GM18505 (cell line): ENCODE measurements at regions not wholly inside any gene's neighbourhood (a gene's known extent, or its start where the extent isn't known, plus 50 kb on each side); places are given as distances from the start of the nearest gene placed in this dataset.

Experiments
- ATAC-seq: cut with Tn5 transposase; IDR thresholded peaks from one replicate; pipeline ENCODE4 v1.9.1; 2021; ENCODE audit not compliant: unreplicated experiment
- POLR2A ChIP-seq: IDR thresholded peaks from 4 replicates; pipeline ENCODE4 v1.6.1; 2011; ENCODE audit warnings: borderline replicate concordance; ENCODE audit not compliant: insufficient read depth, insufficient read length; ENCODE audit errors: extremely low read depth

DNA sequence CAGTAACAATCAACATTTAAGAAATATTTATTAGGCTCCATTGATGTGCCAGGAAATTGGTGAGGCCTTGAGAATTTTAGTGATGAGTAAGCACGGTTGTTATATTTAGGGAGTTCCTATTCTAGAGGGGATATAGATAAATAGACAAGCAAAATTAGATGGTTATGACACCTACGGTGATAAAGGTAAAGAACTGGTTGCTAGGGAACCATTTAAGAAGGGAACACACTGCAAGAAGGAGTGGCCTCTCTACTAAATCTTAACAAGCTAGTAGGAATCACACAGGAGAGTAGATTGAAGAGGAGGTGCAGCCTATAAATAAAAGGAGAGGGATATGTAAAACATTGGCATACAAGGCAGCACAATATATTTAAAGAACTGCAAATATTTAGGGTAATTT is 155.2 kb downstream of the LRIG3 start:
- ATAC-seq, result no peak
- no peak for TF ChIP-seq POLR2A

DNA sequence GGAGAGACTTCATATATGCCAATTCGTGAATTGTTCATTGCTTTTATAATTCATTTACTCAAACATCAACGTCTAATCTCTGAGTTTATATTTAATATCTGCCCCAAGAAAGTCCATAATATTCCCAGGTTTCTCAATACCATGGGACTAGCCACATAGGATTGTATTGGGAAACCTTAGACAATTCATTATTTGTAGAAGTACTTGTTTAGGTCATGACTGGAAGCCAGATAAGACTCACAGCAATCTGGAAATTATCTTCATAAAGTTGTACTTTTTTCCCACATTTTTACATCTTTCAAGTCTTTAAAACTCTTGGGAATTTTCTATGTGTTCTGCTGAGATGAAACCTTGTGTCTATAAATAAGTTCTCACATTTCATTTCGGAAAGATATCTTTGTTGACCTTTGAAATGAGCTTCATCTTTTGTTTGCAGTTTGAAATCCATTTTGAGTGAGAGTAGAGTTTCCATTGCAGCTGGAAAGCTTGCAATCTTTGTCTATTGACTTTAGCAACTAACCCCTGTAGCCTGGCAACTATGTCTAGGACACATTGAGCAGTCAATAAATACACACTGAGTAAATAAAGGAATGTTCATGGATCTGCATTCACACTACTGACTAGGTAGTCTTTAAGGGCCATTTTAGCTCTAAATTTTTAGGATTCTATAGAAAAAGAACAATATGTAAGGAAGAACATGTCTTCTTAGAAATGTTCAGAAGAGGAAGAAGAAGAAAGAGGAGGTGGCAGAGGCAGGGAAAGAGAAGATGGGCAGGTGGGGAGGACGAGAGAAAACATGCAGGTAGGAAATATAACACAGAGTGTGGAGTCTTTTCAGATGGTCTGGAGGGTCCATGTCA is 154.4 kb downstream of the LRIG3 start:
- TF ChIP-seq POLR2A, result no peak
- no peak for ATAC-seq

DNA sequence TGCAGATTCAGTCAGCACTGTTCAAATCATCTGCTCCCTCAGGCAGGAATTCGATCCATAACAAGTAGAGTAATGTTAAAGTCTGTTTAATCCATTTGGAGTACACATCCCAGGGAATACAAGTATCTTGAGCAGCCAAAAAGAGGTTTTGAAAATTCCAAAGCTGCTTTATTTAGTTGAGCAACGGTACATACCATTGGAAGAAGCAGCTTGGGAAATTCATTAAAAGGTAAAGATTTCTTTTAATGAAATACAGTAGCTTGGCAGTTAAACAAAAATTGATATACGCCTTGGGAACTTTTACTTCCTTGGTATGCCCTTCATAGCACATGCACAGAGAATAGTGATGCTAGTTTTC is 153.8 kb downstream of the LRIG3 start:
- no peak for ATAC-seq
- TF ChIP-seq POLR2A, result no peak

DNA sequence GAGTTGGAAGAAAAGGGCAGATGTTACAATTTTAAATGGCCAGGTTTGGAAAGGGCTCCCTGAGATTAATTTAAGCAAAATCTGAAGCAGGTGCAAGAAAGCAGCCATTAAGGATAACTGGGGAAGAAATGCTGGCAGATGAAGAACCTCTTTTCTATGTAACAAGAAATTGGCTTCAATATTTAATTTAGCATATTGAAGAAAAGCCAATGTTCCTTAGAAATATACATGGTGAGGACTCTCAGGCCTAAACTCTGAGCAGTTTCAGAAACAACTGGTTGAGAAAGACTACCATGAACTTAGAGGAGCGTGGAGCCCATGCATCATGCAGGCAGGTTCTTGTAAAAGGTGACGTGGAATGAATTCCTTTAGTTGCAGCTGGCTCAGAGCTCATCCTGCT is 152.8 kb downstream of the LRIG3 start:
- no peak for ATAC-seq
- TF ChIP-seq POLR2A, result no peak

DNA sequence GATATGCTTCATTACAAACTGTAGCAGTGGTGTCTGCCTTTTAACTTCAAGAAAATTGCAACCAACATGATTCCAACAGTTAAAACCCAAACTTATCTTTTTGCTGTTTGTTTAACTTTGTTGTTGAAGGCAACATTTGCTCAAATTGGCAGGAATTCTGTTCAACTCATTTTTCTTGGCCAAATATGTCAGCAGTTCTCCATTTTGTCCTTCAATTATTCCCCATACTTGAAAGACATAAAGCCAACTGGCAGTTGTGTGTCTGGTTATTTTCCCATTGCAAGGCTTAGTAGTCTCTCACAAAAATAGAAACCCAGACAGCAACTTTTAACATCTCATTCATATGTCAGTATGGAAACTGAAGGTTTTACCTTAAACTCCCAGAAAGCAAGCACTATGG is 146.3 kb downstream of the LRIG3 start:
- no peak for TF ChIP-seq POLR2A
- no peak for ATAC-seq

DNA sequence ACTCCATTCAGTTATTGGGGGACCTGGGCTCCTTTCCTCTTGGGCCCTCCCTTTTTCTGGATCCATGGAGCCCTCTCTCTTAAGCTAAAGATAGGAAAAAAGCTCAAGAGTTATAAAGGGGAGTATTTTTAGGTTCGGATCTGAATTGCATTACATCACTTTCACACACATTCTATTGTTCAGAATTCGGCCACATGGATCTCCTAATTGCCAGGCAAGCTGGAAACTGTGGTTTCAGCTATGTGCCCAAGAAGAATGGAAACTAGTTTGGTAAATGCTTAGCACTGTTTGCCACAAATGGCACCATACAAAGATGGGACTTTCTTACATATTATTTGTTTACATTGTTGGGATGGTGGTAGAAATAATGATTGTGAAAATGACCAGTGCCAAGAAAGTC is 145.6 kb downstream of the LRIG3 start:
- TF ChIP-seq POLR2A, result no peak
- ATAC-seq, result no peak

DNA sequence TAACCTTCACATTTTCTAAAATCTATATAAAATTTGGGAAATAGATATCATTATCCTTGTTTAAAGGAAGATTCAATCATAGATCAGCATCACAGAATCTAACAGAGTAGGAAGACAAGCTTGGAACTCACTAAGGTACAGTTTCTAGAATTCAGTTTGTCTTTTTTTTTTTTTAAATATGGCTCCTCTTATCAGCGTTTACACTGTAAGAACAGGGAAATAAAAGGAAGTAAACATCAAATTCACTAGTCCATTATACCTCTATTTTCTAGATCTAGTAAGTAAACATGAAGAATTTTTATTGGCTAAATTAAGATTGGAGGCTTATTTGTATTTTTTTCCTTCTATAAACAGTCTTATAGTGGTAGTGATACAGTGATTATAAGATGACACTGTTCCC is 144.9 kb downstream of the LRIG3 start:
- ATAC-seq, result no peak
- no peak for TF ChIP-seq POLR2A

DNA sequence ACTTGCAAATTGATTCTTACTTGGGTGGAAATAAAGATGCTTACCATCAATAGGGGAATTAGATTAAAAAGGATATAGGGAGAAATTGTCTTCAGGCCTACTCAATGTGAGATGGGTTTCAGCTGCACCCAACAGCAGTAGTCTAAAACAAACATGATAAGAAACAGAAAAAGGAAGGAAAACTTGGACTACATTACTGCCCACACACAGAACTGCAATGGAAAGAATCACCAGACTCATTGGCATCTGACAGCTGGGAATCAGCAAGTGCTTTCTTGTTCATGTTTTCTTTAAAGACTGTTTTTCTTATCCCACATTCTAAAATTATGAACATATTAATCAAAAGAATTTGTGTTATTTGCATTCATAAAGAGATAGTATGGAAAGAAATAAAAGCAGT is 144.2 kb downstream of the LRIG3 start:
- ATAC-seq, result no peak
- no peak for TF ChIP-seq POLR2A

DNA sequence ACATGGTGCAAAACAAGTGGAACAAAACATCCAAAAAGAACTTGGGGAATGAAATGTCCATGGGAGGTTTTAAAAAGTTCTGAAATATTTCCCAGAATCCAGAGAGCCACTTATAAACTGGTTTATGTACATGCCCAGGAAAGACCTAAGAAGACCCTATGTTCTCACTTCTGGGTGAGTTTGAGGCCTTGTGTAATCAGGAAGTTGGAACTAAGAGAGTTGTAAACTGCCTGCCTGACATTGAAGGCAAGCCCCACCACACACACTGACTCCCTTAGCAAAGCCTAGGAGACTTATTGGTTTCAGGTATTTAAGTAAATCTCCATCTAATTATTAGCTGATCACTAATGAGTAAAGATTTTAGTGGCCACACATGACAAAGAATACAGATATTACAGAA is 142.5 kb downstream of the LRIG3 start:
- no peak for TF ChIP-seq POLR2A
- no peak for ATAC-seq

DNA sequence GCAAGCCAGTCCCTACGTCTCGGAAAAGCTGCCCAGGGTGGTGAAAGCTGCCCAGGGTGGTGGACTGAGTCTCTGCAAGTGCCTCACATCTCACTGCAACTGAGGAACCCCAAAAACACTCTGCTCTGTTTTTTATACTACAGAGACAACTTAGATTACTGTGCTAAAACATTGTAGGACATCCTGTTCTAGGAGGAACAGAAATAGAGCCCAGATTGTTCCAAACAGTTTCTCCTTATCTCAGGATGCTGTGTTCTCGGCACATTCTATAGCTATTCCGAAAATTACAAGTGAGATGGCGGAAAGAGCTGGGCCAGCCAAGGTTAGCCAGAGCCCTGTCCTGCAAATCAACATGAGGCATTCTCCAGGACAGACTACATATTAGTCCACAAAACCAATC is 138.7 kb downstream of the LRIG3 start:
- no peak for ATAC-seq

DNA sequence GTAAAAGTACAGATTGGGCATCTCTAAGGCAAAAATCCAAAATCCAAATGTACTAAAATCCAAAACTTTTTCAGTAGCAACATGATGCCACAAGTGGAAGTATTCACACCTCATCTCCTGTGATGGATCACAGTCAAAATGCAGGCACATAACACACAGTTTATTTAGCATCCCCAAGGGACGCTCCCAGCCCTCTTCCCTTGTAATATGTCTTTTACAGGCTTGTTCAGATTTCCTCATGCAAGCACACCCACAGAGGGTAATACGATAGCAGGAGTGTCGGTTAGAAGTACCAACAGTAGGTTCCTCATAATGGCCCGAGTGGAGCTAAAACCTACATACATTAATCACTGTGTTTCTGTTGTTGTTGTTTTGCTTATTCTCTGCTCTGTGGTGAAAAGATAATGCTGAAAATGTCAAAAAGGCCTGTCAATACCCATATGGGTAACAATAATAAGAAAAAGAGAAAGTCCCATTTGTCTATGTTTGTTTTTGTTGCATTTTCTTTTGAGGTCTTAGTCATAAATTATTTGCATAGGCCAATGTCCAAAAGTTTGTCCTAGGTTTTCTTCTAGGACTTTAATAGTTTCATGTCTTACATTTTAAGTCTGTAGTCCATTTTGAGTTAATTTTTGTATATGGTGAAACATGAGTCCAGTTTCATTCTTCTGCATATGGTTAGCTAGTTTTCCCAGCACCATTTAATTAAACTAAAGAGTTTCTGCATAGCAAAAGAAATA is 133.1 kb downstream of the LRIG3 start:
- no peak for ATAC-seq
- TF ChIP-seq POLR2A, result no peak

More for the DNA sequence above, 138.7 kb downstream of the LRIG3 start:
- TF ChIP-seq POLR2A, result no peak

DNA sequence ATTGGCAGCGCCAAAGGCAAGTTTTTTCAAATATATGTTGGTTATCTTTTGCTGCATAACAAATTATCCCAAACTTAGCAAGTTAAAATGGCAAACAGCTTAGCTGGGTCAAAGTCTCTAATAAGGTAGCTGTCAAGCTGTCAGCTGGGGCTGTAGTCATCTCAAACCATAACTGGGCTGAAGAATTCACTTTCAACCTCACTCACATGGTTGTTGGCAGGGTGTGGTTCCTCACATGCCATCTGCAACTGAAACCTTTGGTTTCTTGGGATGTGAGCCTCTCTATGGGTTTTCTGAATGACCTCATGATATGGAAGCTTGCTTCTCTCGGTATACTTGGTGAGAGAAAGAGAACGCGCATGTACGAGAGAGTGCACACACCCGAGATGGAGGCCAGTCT is 125.4 kb downstream of the LRIG3 start:
- no peak for TF ChIP-seq POLR2A
- no peak for ATAC-seq

DNA sequence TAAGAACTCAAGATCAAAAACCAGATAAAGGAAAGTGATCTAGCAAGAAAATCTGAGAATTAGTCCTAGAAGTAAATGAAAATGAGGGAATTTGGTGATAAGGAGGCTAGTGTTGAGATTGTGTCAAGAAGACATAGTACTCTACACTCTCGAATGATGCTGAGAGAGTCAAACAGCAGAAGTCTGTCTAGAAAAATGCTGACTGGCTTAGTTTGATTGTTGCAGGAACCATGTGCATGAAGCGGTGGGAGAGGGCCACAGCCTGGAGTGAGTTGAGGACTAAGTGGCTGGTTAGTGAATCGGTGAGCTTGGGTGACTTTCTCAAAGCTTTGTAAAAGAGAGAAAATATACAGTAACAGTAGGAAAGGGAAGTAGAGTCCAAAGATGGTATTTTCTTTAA is 124.5 kb downstream of the LRIG3 start:
- ATAC-seq, result no peak
- TF ChIP-seq POLR2A, result no peak

DNA sequence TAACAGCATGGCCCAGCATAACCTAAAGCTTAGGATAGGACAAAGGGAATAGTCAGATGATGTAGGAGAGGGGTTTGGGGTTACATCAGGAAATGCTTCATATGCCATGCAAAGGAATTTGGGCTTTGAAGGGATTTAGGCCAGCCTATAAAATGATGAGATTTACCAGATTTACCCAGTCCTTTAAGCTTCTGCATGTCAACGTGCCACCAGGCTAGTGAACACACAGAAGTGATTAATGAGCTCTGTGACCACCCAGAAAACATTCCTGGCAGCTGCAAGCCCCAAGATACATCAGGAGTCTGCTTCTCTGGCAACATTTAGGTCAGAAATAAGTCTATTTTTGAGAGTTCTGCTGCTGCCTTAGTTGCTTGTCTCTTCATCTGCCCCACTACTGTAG is 118.3 kb downstream of the LRIG3 start:
- TF ChIP-seq POLR2A, result no peak
- no peak for ATAC-seq
